Nephron (organoid): ENCODE measurements at regions not wholly inside any gene's neighbourhood (a gene's known extent, or its start where the extent isn't known, plus 50 kb on each side); places are given as distances from the start of the nearest gene placed in this dataset.

ENCODE experiments used
- H3K27ac Mint-ChIP-seq, 3 experiments: 2 replicates each; pipeline ENCODE4 v1.8.0; 2020; ENCODE audit warnings: mixed read lengths in 3 of 3, mild to moderate bottlenecking in 2 of 3, moderate library complexity in 1 of 3
- H3K27me3 Mint-ChIP-seq: 2 replicates; pipeline ENCODE4 v1.8.0; 2021; ENCODE audit warnings: low read depth, mild to moderate bottlenecking, moderate library complexity, mixed read lengths
- H3K36me3 Mint-ChIP-seq: 2 replicates; pipeline ENCODE4 v1.8.0; 2020; ENCODE audit warnings: low read depth, mixed read lengths
- H3K4me1 Mint-ChIP-seq: 2 replicates; pipeline ENCODE4 v1.8.0; 2020; ENCODE audit warnings: mixed read lengths
- H3K4me3 Mint-ChIP-seq, 3 experiments: 2 replicates each; pipeline ENCODE4 v1.8.0; 2020; ENCODE audit warnings: mild to moderate bottlenecking in 3 of 3, mixed read lengths in 3 of 3, moderate library complexity in 2 of 3
- H3K9me3 Mint-ChIP-seq: 2 replicates; pipeline ENCODE4 v1.8.0; 2020; ENCODE audit warnings: mixed read lengths
- CTCF ChIP-seq, 3 experiments: fragments of 200-600 bp; sonication (generic); IDR thresholded peaks; one replicate each; pipeline ENCODE4 v1.5.0; 2021; ENCODE audit warnings: antibody characterized with exemption in 3 of 3; ENCODE audit not compliant: unreplicated experiment in 3 of 3

GRCh38 chr6:168737481-168737880 is 296.5 kb downstream of the SMOC2 start:
- Mint-ChIP-seq H3K27ac (no peak overlapping the region), H3K27me3 (peaks cover 4% of the 10 kb centered on the region), H3K4me1 (no peaks in the 10 kb centered on the region), H3K4me3 (no peak overlapping the region), H3K9me3 (peaks cover 23% of the 10 kb centered on the region), H3K36me3 (no peaks in the 10 kb centered on the region)
- no peak for TF ChIP-seq CTCF (IDR thresholded peaks at IDR 0.05; ENCODE audit: unreplicated experiment in 3 of 3)

- Mint-ChIP-seq H3K9me3 (peaks cover 21% of the 10 kb centered on the region), H3K27me3 (peaks cover 4% of the 10 kb centered on the region), H3K4me3 (no peak overlapping the region), H3K4me1 (no peaks in the 10 kb centered on the region), H3K27ac (no peak overlapping the region), H3K36me3 (no peaks in the 10 kb centered on the region)
- no peak for TF ChIP-seq CTCF (IDR thresholded peaks at IDR 0.05; ENCODE audit: unreplicated experiment in 3 of 3)
Measured at GRCh38 chr6:168737014-168737413, 296.0 kb downstream of the SMOC2 start.

- Mint-ChIP-seq H3K27ac (no peak overlapping the region), H3K4me3 (no peak overlapping the region), H3K27me3 (peaks cover 4% of the 10 kb centered on the region), H3K9me3 (peaks cover 21% of the 10 kb centered on the region), H3K36me3 (no peaks in the 10 kb centered on the region), H3K4me1 (no peaks in the 10 kb centered on the region)
- no peak for TF ChIP-seq CTCF (IDR thresholded peaks at IDR 0.05; ENCODE audit: unreplicated experiment in 3 of 3)
Measured at GRCh38 chr6:168736039-168736438, 295.1 kb downstream of the SMOC2 start.

- H3K27ac Mint-ChIP-seq: no peak overlapping the region
- H3K4me1 Mint-ChIP-seq: no peaks in the 10 kb centered on the region
- peaks cover 21% of the 10 kb centered on the region for H3K9me3 Mint-ChIP-seq
- H3K36me3 Mint-ChIP-seq: no peaks in the 10 kb centered on the region
- H3K27me3 Mint-ChIP-seq: peaks cover 4% of the 10 kb centered on the region
- no peak for TF ChIP-seq CTCF (IDR thresholded peaks at IDR 0.05; ENCODE audit: unreplicated experiment in 3 of 3)
- H3K4me3 Mint-ChIP-seq: no peak overlapping the region
Measured at GRCh38 chr6:168735268-168735949, 294.4 kb downstream of the SMOC2 start.

GRCh38 chr6:168734523-168734922 is 293.5 kb downstream of the SMOC2 start:
- Mint-ChIP-seq H3K27me3 (peaks cover 4% of the 10 kb centered on the region), H3K27ac (no peak overlapping the region), H3K4me1 (no peaks in the 10 kb centered on the region), H3K4me3 (no peak overlapping the region), H3K9me3 (peaks cover 16% of the 10 kb centered on the region), H3K36me3 (no peaks in the 10 kb centered on the region)
- no peak for TF ChIP-seq CTCF (IDR thresholded peaks at IDR 0.05; ENCODE audit: unreplicated experiment in 3 of 3)

- no peak for TF ChIP-seq CTCF (IDR thresholded peaks at IDR 0.05; ENCODE audit: unreplicated experiment in 3 of 3)
- H3K4me1 Mint-ChIP-seq: no peaks in the 10 kb centered on the region
- peaks cover 11% of the 10 kb centered on the region for H3K9me3 Mint-ChIP-seq
- H3K27ac Mint-ChIP-seq: no peak overlapping the region
- peaks cover 4% of the 10 kb centered on the region for H3K27me3 Mint-ChIP-seq
- H3K36me3 Mint-ChIP-seq: no peaks in the 10 kb centered on the region
- H3K4me3 Mint-ChIP-seq: no peak overlapping the region
Measured at GRCh38 chr6:168732676-168733075, 291.7 kb downstream of the SMOC2 start.
